IMR-90 (cell line): ENCODE measurements at regions not wholly inside any gene's neighbourhood (a gene's known extent, or its start where the extent isn't known, plus 50 kb on each side); places are given as distances from the start of the nearest gene placed in this dataset.
A peak's percentile ranks its signal among the peaks of the same experiment; 100 is the strongest.

Source experiments
- ATAC-seq: fragments of 200-7000 bp; cut with Tn5 transposase; 2 replicates; pipeline ENCODE4 v1.9.1; 2020; ENCODE audit warnings: low read depth, mild to moderate bottlenecking, moderate library complexity
- BruUV-seq: library from RNA; stranded (reverse); fragments of 400-500 nt; replicated peaks from 2 replicates; lab custom pipeline; 2021; lab: Mats Ljungman, UMichigan
- CTCF ChIA-PET: fragments of 300-600 bp; formaldehyde crosslinking; extraction: SDS; loops from one replicate; lab custom pipeline; 2021; ENCODE audit warnings: antibody characterized with exemption; lab: Yijun Ruan, JAX
- POLR2A ChIA-PET: fragments of 300-600 bp; sonication (Branson Sonifier 250); formaldehyde crosslinking; loops from one replicate; lab custom pipeline; 2022; ENCODE audit warnings: antibody characterized with exemption; ENCODE audit not compliant: unreplicated experiment; lab: Charles Lee
- DNase-seq: peaks from one replicate; pipeline ENCODE4 v3.0.0; 2013
- H2AFZ ChIP-seq: replicated peaks from 2 replicates; pipeline ENCODE3; 2013; ENCODE audit warnings: low read length, mild to moderate bottlenecking; ENCODE audit not compliant: poor library complexity
- H2AK5ac ChIP-seq: 2 replicates; pipeline ENCODE4 v1.6.1; 2013; ENCODE audit warnings: low read depth, low read length, inconsistent platforms
- H2AK9ac ChIP-seq: replicated peaks from 2 replicates; pipeline ENCODE3; 2013; ENCODE audit warnings: mild to moderate bottlenecking, low read depth, low read length, moderate library complexity; ENCODE audit not compliant: poor library complexity
- H2BK120ac ChIP-seq: 2 replicates; pipeline ENCODE4 v1.6.1; 2013; ENCODE audit warnings: low read depth, low read length, inconsistent platforms
- H2BK15ac ChIP-seq: 3 replicates; pipeline ENCODE4 v1.6.1; 2013; ENCODE audit warnings: low read depth, low read length, inconsistent platforms
- H2BK20ac ChIP-seq: 2 replicates; pipeline ENCODE4 v1.6.1; 2013; ENCODE audit warnings: low read depth, mild to moderate bottlenecking, inconsistent platforms, low read length, moderate library complexity
- H2BK5ac ChIP-seq: 2 replicates; pipeline ENCODE4 v1.6.1; 2013; ENCODE audit warnings: mild to moderate bottlenecking, low read depth, low read length, inconsistent platforms; ENCODE audit not compliant: poor library complexity, severe bottlenecking
- H3K14ac ChIP-seq: replicated peaks from 2 replicates; pipeline ENCODE4 v1.6.1; 2013; ENCODE audit warnings: low read depth, low read length, inconsistent platforms
- H3K18ac ChIP-seq: 2 replicates; pipeline ENCODE4 v1.6.1; 2013; ENCODE audit warnings: low read depth, low read length, control low read depth
- H3K23ac ChIP-seq: 2 replicates; pipeline ENCODE4 v1.6.1; 2013; ENCODE audit warnings: low read depth, low read length, inconsistent platforms
- H3K27ac ChIP-seq: 2 replicates; pipeline ENCODE4 v1.5.1; 2013; ENCODE audit warnings: mild to moderate bottlenecking, control low read depth, low read length; ENCODE audit not compliant: insufficient read depth
- H3K27me3 ChIP-seq: 2 replicates; pipeline ENCODE4 v1.6.1; 2013; ENCODE audit warnings: low read length; ENCODE audit not compliant: control insufficient read depth, insufficient read depth
- H3K36me3 ChIP-seq: 2 replicates; pipeline ENCODE4 v1.6.1; 2013; ENCODE audit warnings: low read length, mixed read lengths; ENCODE audit not compliant: control insufficient read depth, insufficient read depth
- H3K4ac ChIP-seq: 2 replicates; pipeline ENCODE4 v1.6.1; 2013; ENCODE audit warnings: low read depth, low read length, inconsistent platforms
- H3K4me1 ChIP-seq: 2 replicates; pipeline ENCODE4 v1.6.1; 2013; ENCODE audit warnings: low read length, mixed read lengths; ENCODE audit not compliant: control insufficient read depth, insufficient read depth
- H3K4me2 ChIP-seq: 2 replicates; pipeline ENCODE4 v1.6.1; 2013; ENCODE audit warnings: low read depth, mild to moderate bottlenecking, control low read depth, low read length, moderate library complexity
- H3K4me3 ChIP-seq: 2 replicates; pipeline ENCODE4 v1.5.1; 2013; ENCODE audit warnings: low read depth, mild to moderate bottlenecking, control low read depth, low read length, moderate library complexity; ENCODE audit not compliant: insufficient read depth
- H3K56ac ChIP-seq: 2 replicates; pipeline ENCODE4 v1.6.1; 2013; ENCODE audit warnings: low read length, inconsistent platforms; ENCODE audit not compliant: insufficient read depth; ENCODE audit errors: extremely low read depth
- H3K79me1 ChIP-seq, 2 experiments: 2 replicates each; pipeline ENCODE4 v1.6.1; 2013; ENCODE audit warnings: low read length in 2 of 2, inconsistent platforms in 1 of 2, low read depth in 1 of 2
- H3K9ac ChIP-seq: 2 replicates; pipeline ENCODE4 v1.6.1; 2013; ENCODE audit warnings: low read depth, low read length, control low read depth
- H3K9me1 ChIP-seq: 2 replicates; pipeline ENCODE4 v1.6.1; 2013; ENCODE audit warnings: low read length, inconsistent platforms; ENCODE audit not compliant: insufficient read depth
- H3K9me3 ChIP-seq: 2 replicates; pipeline ENCODE4 v1.6.1; 2013; ENCODE audit warnings: low read length; ENCODE audit not compliant: control insufficient read depth, insufficient read depth
- H4K20me1 ChIP-seq: 2 replicates; pipeline ENCODE4 v1.6.1; 2013; ENCODE audit warnings: low read length, inconsistent platforms; ENCODE audit not compliant: insufficient read depth
- H4K5ac ChIP-seq: 2 replicates; pipeline ENCODE4 v1.6.1; 2013; ENCODE audit warnings: mild to moderate bottlenecking, low read depth, low read length, control low read depth
- H4K8ac ChIP-seq, 2 experiments: 2 replicates each; pipeline ENCODE4 v1.6.1; 2013; ENCODE audit warnings: low read depth in 2 of 2, low read length in 2 of 2, control low read depth in 1 of 2, inconsistent platforms in 1 of 2
- H4K91ac ChIP-seq: 2 replicates; pipeline ENCODE4 v1.6.1; 2013; ENCODE audit warnings: low read depth, low read length, inconsistent platforms; ENCODE audit not compliant: insufficient read depth
- BHLHE40 ChIP-seq: fragments of 150-350 bp; IDR thresholded peaks from 2 replicates; pipeline ENCODE4 v1.6.1; 2016; ENCODE audit warnings: mild to moderate bottlenecking, low read depth, low read length
- CEBPB ChIP-seq: IDR thresholded peaks from 2 replicates; pipeline ENCODE4 v1.6.1; 2012; ENCODE audit warnings: low read depth, low read length, improper control_type of control experiment
- CHD1 ChIP-seq: IDR thresholded peaks from 2 replicates; pipeline ENCODE4 v1.6.1; 2012; ENCODE audit warnings: low read depth, low read length, improper control_type of control experiment
- FOS ChIP-seq: fragments of 150-350 bp; IDR thresholded peaks from 2 replicates; pipeline ENCODE4 v1.6.1; 2016; ENCODE audit warnings: low read depth, low read length
- MAFK ChIP-seq: IDR thresholded peaks from 2 replicates; pipeline ENCODE4 v1.6.1; 2012; ENCODE audit warnings: low read depth, low read length, improper control_type of control experiment
- MAZ ChIP-seq: IDR thresholded peaks from 2 replicates; pipeline ENCODE4 v1.6.1; 2012; ENCODE audit warnings: low read depth, mild to moderate bottlenecking, low read length, improper control_type of control experiment, moderate library complexity, borderline replicate concordance
- MXI1 ChIP-seq: IDR thresholded peaks from 2 replicates; pipeline ENCODE4 v1.6.1; 2012; ENCODE audit warnings: low read depth, mild to moderate bottlenecking, low read length, moderate library complexity, borderline replicate concordance
- NFE2L2 ChIP-seq: fragments of 150-350 bp; IDR thresholded peaks from 2 replicates; pipeline ENCODE4 v1.6.1; 2016; ENCODE audit warnings: low read depth, mild to moderate bottlenecking, low read length
- POLR2A ChIP-seq: IDR thresholded peaks from 2 replicates; pipeline ENCODE4 v1.6.1; 2012; ENCODE audit warnings: mild to moderate bottlenecking, low read depth, low read length
- RAD21 ChIP-seq: IDR thresholded peaks from 2 replicates; pipeline ENCODE4 v1.6.1; 2012; ENCODE audit warnings: low read length, improper control_type of control experiment
- RCOR1 ChIP-seq: IDR thresholded peaks from 2 replicates; pipeline ENCODE4 v1.6.1; 2012; ENCODE audit warnings: mild to moderate bottlenecking, low read length, improper control_type of control experiment; ENCODE audit not compliant: insufficient replicate concordance
- RFX5 ChIP-seq: IDR thresholded peaks from 2 replicates; pipeline ENCODE4 v1.8.0; 2012; ENCODE audit warnings: low read depth, mild to moderate bottlenecking, low read length, moderate library complexity
- SMC3 ChIP-seq: fragments of 150-350 bp; IDR thresholded peaks from 2 replicates; pipeline ENCODE4 v1.6.1; 2016; ENCODE audit warnings: low read depth, mild to moderate bottlenecking, antibody characterized with exemption, low read length, moderate library complexity
- dilution Hi-C: fragments of 300-500 bp; cut with HindIII; formaldehyde crosslinking; loops from one replicate; pipeline ENCODE4 v1.14.3; 2018; ENCODE audit warnings: low sequenced_read_pairs; ENCODE audit not compliant: unreplicated experiment
- in situ Hi-C: fragments of 300-500 bp; cut with MboI; formaldehyde crosslinking; loops from 3 replicates; pipeline ENCODE4 v1.14.3; 2019; ENCODE audit warnings: low sequenced_read_pairs, inconsistent platforms, mixed read lengths
- intact Hi-C: fragments of 100-400 bp; cut with micrococcal nuclease; formaldehyde crosslinking; loops from 2 replicates; pipeline ENCODE4 v1.10.0; 2022
- TF ChIP-seq, protein P1 (sequence below): conservative IDR thresholded peaks from 2 replicates; pipeline ENCODE4 v1.5.1; 2012; ENCODE audit warnings: mild to moderate bottlenecking, low read depth, low read length, improper control_type of control experiment
- TF ChIP-seq, protein P2 (sequence below): fragments of 150-350 bp; IDR thresholded peaks from 2 replicates; pipeline ENCODE4 v1.6.1; 2016; ENCODE audit warnings: low read depth, mild to moderate bottlenecking, low read length, moderate library complexity, borderline replicate concordance
- TF ChIP-seq, protein P3 (sequence below): fragments of 150-350 bp; IDR thresholded peaks from 2 replicates; pipeline ENCODE4 v1.6.1; 2017; ENCODE audit warnings: mild to moderate bottlenecking, antibody characterized with exemption, low read length, low read depth

GRCh38 chr2:120651818-120652217 lies 83.8 kb upstream of the GLI2 start:
- H3K18ac ChIP-seq = no peak overlapping the region
- no peak overlapping the region for H2BK15ac ChIP-seq
- dilution Hi-C loops = no loop called here
- no peaks in the 10 kb centered on the region for H3K79me1 ChIP-seq
- H2BK5ac ChIP-seq = peak overlapping the region; percentile 84
- no peaks in the 10 kb centered on the region for H3K9me1 ChIP-seq
- H3K4ac ChIP-seq = no peak overlapping the region
- no peak for DNase-seq
- ChIA-PET POLR2A (no interaction called here), CTCF (no interaction called here)
- intact Hi-C loops = no loop called here
- H3K27me3 ChIP-seq = no peaks in the 10 kb centered on the region; the same call in 1 of the 2 replicates
- in situ Hi-C loops = no loop called here
- no peak for ATAC-seq
- no peak for TF ChIP-seq SMC3
- no peak for TF ChIP-seq MXI1
- no peak for TF ChIP-seq CHD1
- no peak for TF ChIP-seq RFX5
- no peak for TF ChIP-seq CEBPB
- no peak for TF ChIP-seq RCOR1
- TF ChIP-seq MAFK = no peak
- TF ChIP-seq MAZ = no peak
- TF ChIP-seq RAD21 = no peak
- TF ChIP-seq, protein P1, sequence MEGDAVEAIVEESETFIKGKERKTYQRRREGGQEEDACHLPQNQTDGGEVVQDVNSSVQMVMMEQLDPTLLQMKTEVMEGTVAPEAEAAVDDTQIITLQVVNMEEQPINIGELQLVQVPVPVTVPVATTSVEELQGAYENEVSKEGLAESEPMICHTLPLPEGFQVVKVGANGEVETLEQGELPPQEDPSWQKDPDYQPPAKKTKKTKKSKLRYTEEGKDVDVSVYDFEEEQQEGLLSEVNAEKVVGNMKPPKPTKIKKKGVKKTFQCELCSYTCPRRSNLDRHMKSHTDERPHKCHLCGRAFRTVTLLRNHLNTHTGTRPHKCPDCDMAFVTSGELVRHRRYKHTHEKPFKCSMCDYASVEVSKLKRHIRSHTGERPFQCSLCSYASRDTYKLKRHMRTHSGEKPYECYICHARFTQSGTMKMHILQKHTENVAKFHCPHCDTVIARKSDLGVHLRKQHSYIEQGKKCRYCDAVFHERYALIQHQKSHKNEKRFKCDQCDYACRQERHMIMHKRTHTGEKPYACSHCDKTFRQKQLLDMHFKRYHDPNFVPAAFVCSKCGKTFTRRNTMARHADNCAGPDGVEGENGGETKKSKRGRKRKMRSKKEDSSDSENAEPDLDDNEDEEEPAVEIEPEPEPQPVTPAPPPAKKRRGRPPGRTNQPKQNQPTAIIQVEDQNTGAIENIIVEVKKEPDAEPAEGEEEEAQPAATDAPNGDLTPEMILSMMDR = no peak
- TF ChIP-seq, protein P2, sequence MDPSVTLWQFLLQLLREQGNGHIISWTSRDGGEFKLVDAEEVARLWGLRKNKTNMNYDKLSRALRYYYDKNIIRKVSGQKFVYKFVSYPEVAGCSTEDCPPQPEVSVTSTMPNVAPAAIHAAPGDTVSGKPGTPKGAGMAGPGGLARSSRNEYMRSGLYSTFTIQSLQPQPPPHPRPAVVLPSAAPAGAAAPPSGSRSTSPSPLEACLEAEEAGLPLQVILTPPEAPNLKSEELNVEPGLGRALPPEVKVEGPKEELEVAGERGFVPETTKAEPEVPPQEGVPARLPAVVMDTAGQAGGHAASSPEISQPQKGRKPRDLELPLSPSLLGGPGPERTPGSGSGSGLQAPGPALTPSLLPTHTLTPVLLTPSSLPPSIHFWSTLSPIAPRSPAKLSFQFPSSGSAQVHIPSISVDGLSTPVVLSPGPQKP = no peak
- no peak for TF ChIP-seq NFE2L2
- no peak for TF ChIP-seq POLR2A
- TF ChIP-seq, protein P3, sequence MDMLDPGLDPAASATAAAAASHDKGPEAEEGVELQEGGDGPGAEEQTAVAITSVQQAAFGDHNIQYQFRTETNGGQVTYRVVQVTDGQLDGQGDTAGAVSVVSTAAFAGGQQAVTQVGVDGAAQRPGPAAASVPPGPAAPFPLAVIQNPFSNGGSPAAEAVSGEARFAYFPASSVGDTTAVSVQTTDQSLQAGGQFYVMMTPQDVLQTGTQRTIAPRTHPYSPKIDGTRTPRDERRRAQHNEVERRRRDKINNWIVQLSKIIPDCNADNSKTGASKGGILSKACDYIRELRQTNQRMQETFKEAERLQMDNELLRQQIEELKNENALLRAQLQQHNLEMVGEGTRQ = no peak
- no peak for TF ChIP-seq FOS
- TF ChIP-seq BHLHE40 = no peak
- no peaks in the 10 kb centered on the region for H4K20me1 ChIP-seq
- no peak overlapping the region for H2AK5ac ChIP-seq
- peaks cover 5% of the 10 kb centered on the region; the same call in 1 of the 2 replicates for H3K4me1 ChIP-seq
- H3K14ac ChIP-seq = no peak overlapping the region
- H3K36me3 ChIP-seq = no peaks in the 10 kb centered on the region
- no TSS peak for BruUV-seq
- no peak overlapping the region for H2BK120ac ChIP-seq
- H2AFZ ChIP-seq = no peak overlapping the region
- H4K5ac ChIP-seq = no peak overlapping the region; the same call in 1 of the 2 replicates
- H3K56ac ChIP-seq = no peak overlapping the region
- H3K9me3 ChIP-seq = peaks cover 18% of the 10 kb centered on the region
- H4K8ac ChIP-seq = no peak overlapping the region; a peak in 1 of 4 replicates
- H3K9ac ChIP-seq = no peak overlapping the region
- no peak overlapping the region for H2AK9ac ChIP-seq
- no peak overlapping the region for H2BK20ac ChIP-seq
- no peak overlapping the region for H3K4me3 ChIP-seq
- no peak overlapping the region for H3K23ac ChIP-seq
- H3K27ac ChIP-seq = no peak overlapping the region
- no peak overlapping the region for H4K91ac ChIP-seq
- no peak overlapping the region for H3K4me2 ChIP-seq
